Neuronal stem cell (in vitro differentiated cells): ENCODE measurements at regions not wholly inside any gene's neighbourhood (a gene's known extent, or its start where the extent isn't known, plus 50 kb on each side); places are given as distances from the start of the nearest gene placed in this dataset.
A peak's percentile ranks its signal among the peaks of the same experiment; 100 is the strongest.

ENCODE experiments used
- DNase-seq: peaks from one replicate; pipeline ENCODE4 v3.0.0-alpha.2; 2013; ENCODE audit warnings: low spot score
- H2AFZ ChIP-seq: one replicate; pipeline ENCODE4 v1.6.1; 2013; ENCODE audit warnings: mild to moderate bottlenecking, low read length, inconsistent platforms
- H2AK5ac ChIP-seq: 2 replicates; pipeline ENCODE4 v1.6.1; 2013; ENCODE audit warnings: low read depth, mild to moderate bottlenecking, inconsistent platforms, low read length, moderate library complexity, mixed read lengths
- H2BK120ac ChIP-seq: 2 replicates; pipeline ENCODE4 v1.6.1; 2013; ENCODE audit warnings: low read depth, mild to moderate bottlenecking, inconsistent platforms, low read length, moderate library complexity, mixed read lengths
- H2BK12ac ChIP-seq: one replicate; pipeline ENCODE4 v1.6.1; 2013; ENCODE audit warnings: low read length, inconsistent platforms
- H2BK15ac ChIP-seq: 2 replicates; pipeline ENCODE4 v1.6.1; 2013; ENCODE audit warnings: mild to moderate bottlenecking, low read length, inconsistent platforms, mixed read lengths
- H2BK5ac ChIP-seq: one replicate; pipeline ENCODE4 v1.6.1; 2013; ENCODE audit warnings: inconsistent platforms, mild to moderate bottlenecking, low read length, moderate library complexity
- H3K14ac ChIP-seq: one replicate; pipeline ENCODE4 v1.6.1; 2013; ENCODE audit warnings: low read length, inconsistent platforms
- H3K18ac ChIP-seq: 2 replicates; pipeline ENCODE4 v1.6.1; 2013; ENCODE audit warnings: low read length, inconsistent platforms
- H3K23ac ChIP-seq: 2 replicates; pipeline ENCODE4 v1.6.1; 2013; ENCODE audit warnings: low read depth, mild to moderate bottlenecking, mixed read lengths, low read length, inconsistent platforms; ENCODE audit not compliant: poor library complexity
- H3K27ac ChIP-seq: replicated peaks from 3 replicates; pipeline ENCODE4 v1.5.1; 2013; ENCODE audit warnings: low read length, inconsistent platforms
- H3K27me3 ChIP-seq, 3 experiments: 2 replicates each; pipeline ENCODE4 v1.6.1; 2013; ENCODE audit warnings: low read length in 3 of 3, mild to moderate bottlenecking in 2 of 3, inconsistent platforms in 1 of 3, low read depth in 1 of 3, mixed read lengths in 1 of 3, moderate library complexity in 1 of 3; ENCODE audit not compliant: control insufficient read depth in 3 of 3, insufficient read depth in 3 of 3
- H3K36me3 ChIP-seq, 2 donors: replicated peaks in 1 of 2; 2 replicates each; pipeline ENCODE4 v1.6.1; 2013; ENCODE audit warnings: low read length in 2 of 2; ENCODE audit not compliant: control insufficient read depth in 2 of 2, insufficient read depth in 2 of 2
- H3K4ac ChIP-seq: 2 replicates; pipeline ENCODE4 v1.6.1; 2013; ENCODE audit warnings: inconsistent platforms, mild to moderate bottlenecking, low read length, moderate library complexity
- H3K4me1 ChIP-seq, 2 donors: 1 replicate in 1 of 2; 2 replicates in 1 of 2; pipeline ENCODE4 v1.6.1; 2013; ENCODE audit warnings: low read length in 2 of 2, low read depth in 1 of 2; ENCODE audit not compliant: control insufficient read depth in 2 of 2, insufficient read depth in 1 of 2
- H3K4me2 ChIP-seq: one replicate; pipeline ENCODE4 v1.6.1; 2013; ENCODE audit warnings: mild to moderate bottlenecking, low read length, inconsistent platforms; ENCODE audit not compliant: insufficient read depth, poor library complexity, severe bottlenecking
- H3K4me3 ChIP-seq, 2 donors: 2 replicates each; pipeline ENCODE4 v1.5.1; 2013; ENCODE audit warnings: low read length in 2 of 2, mild to moderate bottlenecking in 2 of 2, inconsistent platforms in 1 of 2, moderate library complexity in 1 of 2
- H3K79me1 ChIP-seq: one replicate; pipeline ENCODE4 v1.6.1; 2013; ENCODE audit warnings: low read depth, mild to moderate bottlenecking, inconsistent platforms, low read length, moderate library complexity
- H3K9ac ChIP-seq: one replicate; pipeline ENCODE4 v1.6.1; 2013; ENCODE audit warnings: mild to moderate bottlenecking, low read depth, low read length, inconsistent platforms; ENCODE audit not compliant: poor library complexity
- H3K9me3 ChIP-seq, 2 donors: replicated peaks in 1 of 2; 2 replicates each; pipeline versions ENCODE3 to v1.6.1; 2013; ENCODE audit warnings: low read length in 2 of 2, mild to moderate bottlenecking in 2 of 2, inconsistent platforms in 1 of 2, low read depth in 1 of 2, mixed read lengths in 1 of 2, moderate library complexity in 1 of 2; ENCODE audit not compliant: control insufficient read depth in 2 of 2, insufficient read depth in 1 of 2
- H4K8ac ChIP-seq: one replicate; pipeline ENCODE4 v1.6.1; 2013; ENCODE audit warnings: low read depth, mild to moderate bottlenecking, inconsistent platforms, low read length, moderate library complexity
- H4K91ac ChIP-seq: one replicate; pipeline ENCODE4 v1.6.1; 2013; ENCODE audit warnings: low read length, low read depth, mild to moderate bottlenecking, inconsistent platforms; ENCODE audit not compliant: poor library complexity
- WGBS, 2 donors: extraction: QIAGEN DNeasy Blood & Tissue Kit; methylation state at CpG; one replicate each; pipeline ENCODE4 v1.1.7; 2013; ENCODE audit warnings: missing lambda C conversion rate in 2 of 2, mixed read lengths in 1 of 2; ENCODE audit not compliant: insufficient read length in 2 of 2, insufficient replicate concordance in 1 of 2; ENCODE audit errors: extremely low coverage in 2 of 2; 5-methylcytosine and 5-hydroxymethylcytosine counted together

- no CpG with 5 or more reads among the region's 1 CpG for WGBS, 2 donors
Observed at GRCh38 chr4:27685091-27685490, 824.5 kb downstream of the STIM2 start.

DNA sequence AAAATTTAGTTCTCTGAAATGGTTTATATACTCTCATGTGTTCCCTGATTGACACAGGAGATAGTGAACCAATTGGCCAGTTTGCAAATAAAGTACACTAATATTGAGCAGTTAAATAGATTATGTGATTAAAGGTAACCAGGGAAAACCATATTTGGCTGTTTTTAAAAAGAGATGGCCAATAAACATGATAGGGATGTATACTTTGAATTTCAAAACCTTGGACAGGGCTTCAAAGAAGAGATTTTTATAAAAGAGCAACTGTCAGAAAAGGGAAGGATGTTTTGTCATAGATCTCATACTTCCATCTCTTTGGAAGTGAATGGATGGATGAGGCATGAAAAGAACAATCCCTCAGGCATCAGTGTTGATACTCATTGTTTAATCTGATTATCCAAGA is 825.3 kb downstream of the STIM2 start:
- no peaks in the 10 kb centered on the region for H3K9me3 ChIP-seq
- DNase-seq, result no peak
- no peak overlapping the region for H3K9ac ChIP-seq
- no peak overlapping the region for H4K91ac ChIP-seq
- H2BK5ac ChIP-seq, result no peak overlapping the region
- H2AK5ac ChIP-seq, result no peak overlapping the region
- no peak overlapping the region for H2BK120ac ChIP-seq
- no peak overlapping the region for H2BK12ac ChIP-seq
- no peak overlapping the region for H2AFZ ChIP-seq
- no peak overlapping the region for H3K27ac ChIP-seq
- H3K18ac ChIP-seq, result no peak overlapping the region
- no peak overlapping the region for H3K14ac ChIP-seq
- H3K4me3 ChIP-seq, result no peak overlapping the region
- no peak overlapping the region for H4K8ac ChIP-seq
- H3K4ac ChIP-seq, result no peak overlapping the region
- H2BK15ac ChIP-seq, result no peak overlapping the region
- H3K36me3 ChIP-seq, result no peaks in the 10 kb centered on the region
- H3K79me1 ChIP-seq, result no peaks in the 10 kb centered on the region
- H3K27me3 ChIP-seq, result no peaks in the 10 kb centered on the region
- no peaks in the 10 kb centered on the region for H3K4me1 ChIP-seq
- no peak overlapping the region for H3K4me2 ChIP-seq
- no peak overlapping the region for H3K23ac ChIP-seq

More at GRCh38 chr4:27685091-27685490, 824.5 kb downstream of the STIM2 start:
- no peak overlapping the region for H3K18ac ChIP-seq
- H3K4me1 ChIP-seq, result no peaks in the 10 kb centered on the region
- no peak overlapping the region for H2BK15ac ChIP-seq
- H2AFZ ChIP-seq, result peak overlapping the region; percentile 59
- no peaks in the 10 kb centered on the region for H3K79me1 ChIP-seq
- no peak overlapping the region for H3K4me2 ChIP-seq
- H3K4ac ChIP-seq, result no peak overlapping the region
- H2AK5ac ChIP-seq, result no peak overlapping the region
- H3K4me3 ChIP-seq, result no peak overlapping the region
- no peaks in the 10 kb centered on the region for H3K27me3 ChIP-seq
- no peak overlapping the region for H4K91ac ChIP-seq
- H3K9ac ChIP-seq, result no peak overlapping the region
- no peak for DNase-seq
- no peaks in the 10 kb centered on the region for H3K36me3 ChIP-seq
- H2BK120ac ChIP-seq, result no peak overlapping the region
- no peak overlapping the region for H2BK12ac ChIP-seq
- H3K27ac ChIP-seq, result no peak overlapping the region
- no peak overlapping the region for H2BK5ac ChIP-seq
- H4K8ac ChIP-seq, result no peak overlapping the region
- no peak overlapping the region for H3K23ac ChIP-seq
- H3K9me3 ChIP-seq, result no peaks in the 10 kb centered on the region
- no peak overlapping the region for H3K14ac ChIP-seq

GRCh38 chr4:27692158-27692557 is 831.5 kb downstream of the STIM2 start:
- no peak overlapping the region for H4K91ac ChIP-seq
- no peak overlapping the region for H2BK12ac ChIP-seq
- peaks cover 2 to 3% of the 10 kb centered on the region in 2 donors for H3K4me1 ChIP-seq
- no peak overlapping the region for H3K4me2 ChIP-seq
- no peak overlapping the region for H3K4me3 ChIP-seq
- H3K18ac ChIP-seq, result peak overlapping the region; percentile 28
- no peaks in the 10 kb centered on the region for H3K36me3 ChIP-seq
- H2BK120ac ChIP-seq, result no peak overlapping the region
- H2BK5ac ChIP-seq, result no peak overlapping the region
- WGBS, 2 donors, result no CpG with 5 or more reads among the region's 6 CpGs
- peak overlapping the region; percentile 95 for H2BK15ac ChIP-seq
- H3K27ac ChIP-seq, result no peak overlapping the region
- no peak overlapping the region for H3K4ac ChIP-seq
- H3K9ac ChIP-seq, result no peak overlapping the region
- no peak overlapping the region for H3K23ac ChIP-seq
- no peak for DNase-seq
- H3K79me1 ChIP-seq, result no peaks in the 10 kb centered on the region
- no peak overlapping the region for H3K14ac ChIP-seq
- no peak overlapping the region for H2AFZ ChIP-seq
- H3K27me3 ChIP-seq, result no peaks in the 10 kb centered on the region
- H4K8ac ChIP-seq, result no peak overlapping the region
- peak overlapping the region; percentile 45 for H2AK5ac ChIP-seq
- H3K9me3 ChIP-seq, result no peaks in the 10 kb centered on the region

DNA sequence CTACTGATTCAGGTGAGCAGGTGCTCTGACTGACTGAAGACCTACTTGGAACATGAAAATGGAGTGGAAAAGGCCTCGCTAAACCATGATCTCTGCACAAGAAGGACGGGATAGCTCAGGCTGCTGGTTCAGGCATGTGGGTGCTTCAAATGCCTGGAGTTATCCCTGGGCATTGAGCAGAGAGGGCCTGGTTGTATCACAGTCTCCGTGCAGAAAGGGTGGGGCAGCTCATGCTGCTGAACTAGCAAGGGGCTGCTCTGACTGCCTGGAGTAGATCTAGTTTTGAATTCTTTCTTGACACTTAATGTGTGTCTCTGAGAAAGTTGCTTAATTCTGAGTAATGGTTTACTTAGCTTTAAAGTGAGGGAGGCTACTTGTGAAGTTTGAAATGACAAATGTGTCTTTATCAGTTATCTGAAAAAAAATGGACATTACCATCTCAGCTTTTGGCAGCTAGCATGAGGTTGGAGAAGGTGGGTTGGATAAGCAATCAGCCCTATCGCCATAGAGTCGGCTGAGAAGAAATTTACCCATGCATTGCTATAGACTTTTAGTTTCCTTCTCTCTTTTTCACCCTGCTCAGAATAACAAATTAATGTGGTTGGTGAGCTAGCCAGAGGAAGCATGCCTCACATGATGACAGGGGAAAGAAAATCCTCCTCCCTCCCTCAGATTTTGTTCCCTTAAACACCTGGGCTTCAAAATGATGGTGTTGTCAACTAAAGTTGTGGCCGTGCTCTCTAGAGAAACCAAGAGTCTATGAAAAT is 832.4 kb downstream of the STIM2 start:
- no CpG with 5 or more reads among the region's 6 CpGs for WGBS, 2 donors

More for the DNA sequence above, 832.4 kb downstream of the STIM2 start:
- Histone ChIP-seq H3K9me3 (no peaks in the 10 kb centered on the region), H3K27me3 (no peaks in the 10 kb centered on the region), H3K9ac (no peak overlapping the region), H3K4me2 (no peak overlapping the region), H3K23ac (no peak overlapping the region), H2BK12ac (no peak overlapping the region), H2AFZ (no peak overlapping the region), H2BK5ac (no peak overlapping the region), H3K18ac (peak overlapping the region; percentile 2), H4K91ac (no peak overlapping the region), H2BK15ac (no peak overlapping the region), H3K14ac (no peak overlapping the region), H3K36me3 (no peaks in the 10 kb centered on the region), H2BK120ac (no peak overlapping the region), H3K4me3 (no peak overlapping the region), H3K4me1 (peaks cover 2 to 3% of the 10 kb centered on the region in 2 donors), H4K8ac (no peak overlapping the region), H2AK5ac (no peak overlapping the region), H3K4ac (no peak overlapping the region), H3K79me1 (no peaks in the 10 kb centered on the region), H3K27ac (no peak overlapping the region)
- DNase-seq, result no peak
